MCF 10A (cell line): ENCODE measurements at regions not wholly inside any gene's neighbourhood (a gene's known extent, or its start where the extent isn't known, plus 50 kb on each side); places are given as distances from the start of the nearest gene placed in this dataset.

Experiments used
- BruUV-seq: library from RNA; stranded (reverse); fragments of 400-500 nt; replicated peaks from 2 replicates; lab custom pipeline; 2021; lab: Mats Ljungman, UMichigan
- CTCF ChIA-PET: fragments of 300-600 bp; sonication (Branson Sonifier 250); formaldehyde crosslinking; extraction: SDS; loops from one replicate; lab custom pipeline; 2021; ENCODE audit warnings: antibody characterized with exemption, inconsistent platforms; lab: Yijun Ruan, JAX
- POLR2A ChIA-PET: fragments of 300-600, 350-650 bp; sonication (Branson Sonifier 250); formaldehyde crosslinking; extraction: SDS; loops from one replicate; lab custom pipeline; 2020; ENCODE audit warnings: antibody characterized with exemption, inconsistent platforms; lab: Yijun Ruan, JAX
- DNase-seq: peaks from one replicate; pipeline ENCODE4 v3.0.0-alpha.2; 2018; ENCODE audit not compliant: unreplicated experiment
- H3K27ac Mint-ChIP-seq: one replicate; pipeline ENCODE4 v1.8.0; 2022; ENCODE audit warnings: mild to moderate bottlenecking, low read depth, mixed read lengths; ENCODE audit not compliant: unreplicated experiment
- H3K27me3 Mint-ChIP-seq: one replicate; pipeline ENCODE4 v1.8.0; 2022; ENCODE audit warnings: mixed read lengths; ENCODE audit not compliant: insufficient read depth, unreplicated experiment
- H3K36me3 Mint-ChIP-seq: one replicate; pipeline ENCODE4 v1.8.0; 2022; ENCODE audit warnings: mild to moderate bottlenecking, moderate library complexity, mixed read lengths; ENCODE audit not compliant: insufficient read depth, unreplicated experiment
- H3K4me1 Mint-ChIP-seq: one replicate; pipeline ENCODE4 v1.8.0; 2022; ENCODE audit warnings: mixed read lengths; ENCODE audit not compliant: insufficient read depth, unreplicated experiment
- H3K4me3 Mint-ChIP-seq: one replicate; pipeline ENCODE4 v1.8.0; 2022; ENCODE audit warnings: mild to moderate bottlenecking, moderate library complexity, mixed read lengths; ENCODE audit not compliant: unreplicated experiment
- H3K9me3 Mint-ChIP-seq: one replicate; pipeline ENCODE4 v1.8.0; 2022; ENCODE audit warnings: mixed read lengths; ENCODE audit not compliant: unreplicated experiment
- intact Hi-C: fragments of 100-400 bp; cut with micrococcal nuclease; formaldehyde crosslinking; loops from 2 replicates; pipeline ENCODE4 v1.14.1; 2022
- TF ChIP-seq, protein P1 (sequence below): fragments of 200-600 bp; IDR thresholded peaks from one replicate; pipeline ENCODE4 v1.8.0; 2022; ENCODE audit warnings: antibody characterized with exemption, mild to moderate bottlenecking; ENCODE audit not compliant: unreplicated experiment

GRCh38 chr16:87068762-87069150 lies 248.4 kb downstream of the C16orf95 start:
- ChIA-PET POLR2A (no interaction called here), CTCF (interaction anchor here (1.6 kb wide), 1 partner anchor 9 kb away, joined by 4 read pairs; no protein-coding TSS in a partner anchor)
- Mint-ChIP-seq H3K27me3 (no peaks in the 10 kb centered on the region), H3K4me3 (no peak overlapping the region), H3K36me3 (no peaks in the 10 kb centered on the region), H3K4me1 (no peaks in the 10 kb centered on the region), H3K9me3 (no peaks in the 10 kb centered on the region), H3K27ac (no peak overlapping the region)
- BruUV-seq: no TSS peak
- TF ChIP-seq, protein P1, sequence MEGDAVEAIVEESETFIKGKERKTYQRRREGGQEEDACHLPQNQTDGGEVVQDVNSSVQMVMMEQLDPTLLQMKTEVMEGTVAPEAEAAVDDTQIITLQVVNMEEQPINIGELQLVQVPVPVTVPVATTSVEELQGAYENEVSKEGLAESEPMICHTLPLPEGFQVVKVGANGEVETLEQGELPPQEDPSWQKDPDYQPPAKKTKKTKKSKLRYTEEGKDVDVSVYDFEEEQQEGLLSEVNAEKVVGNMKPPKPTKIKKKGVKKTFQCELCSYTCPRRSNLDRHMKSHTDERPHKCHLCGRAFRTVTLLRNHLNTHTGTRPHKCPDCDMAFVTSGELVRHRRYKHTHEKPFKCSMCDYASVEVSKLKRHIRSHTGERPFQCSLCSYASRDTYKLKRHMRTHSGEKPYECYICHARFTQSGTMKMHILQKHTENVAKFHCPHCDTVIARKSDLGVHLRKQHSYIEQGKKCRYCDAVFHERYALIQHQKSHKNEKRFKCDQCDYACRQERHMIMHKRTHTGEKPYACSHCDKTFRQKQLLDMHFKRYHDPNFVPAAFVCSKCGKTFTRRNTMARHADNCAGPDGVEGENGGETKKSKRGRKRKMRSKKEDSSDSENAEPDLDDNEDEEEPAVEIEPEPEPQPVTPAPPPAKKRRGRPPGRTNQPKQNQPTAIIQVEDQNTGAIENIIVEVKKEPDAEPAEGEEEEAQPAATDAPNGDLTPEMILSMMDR: no peak
- no peak for DNase-seq
- intact Hi-C loops: no loop called here

DNA sequence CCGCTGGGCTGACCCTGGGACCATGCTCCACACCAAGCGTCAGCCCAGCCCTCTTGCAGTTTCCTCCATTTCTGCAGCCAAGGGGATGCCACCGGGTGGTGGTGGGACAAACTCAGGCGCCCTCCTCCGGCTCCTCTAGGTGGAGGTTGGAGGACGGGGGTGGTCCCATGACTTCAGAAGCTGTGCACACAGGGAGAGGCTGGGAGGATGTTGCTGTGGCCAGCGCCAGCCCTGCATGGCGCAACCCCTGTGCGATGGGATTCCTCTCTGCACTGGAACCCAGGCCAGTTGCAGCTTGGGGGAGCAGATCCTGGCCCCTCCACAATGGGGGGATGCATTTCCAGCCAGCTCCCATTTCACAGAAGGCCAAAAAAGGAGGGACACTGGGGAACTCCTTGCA lies 246.5 kb downstream of the C16orf95 start:
- no TSS peak for BruUV-seq
- Mint-ChIP-seq H3K4me3 (no peak overlapping the region), H3K4me1 (no peaks in the 10 kb centered on the region), H3K27ac (no peak overlapping the region), H3K9me3 (no peaks in the 10 kb centered on the region), H3K36me3 (no peaks in the 10 kb centered on the region), H3K27me3 (no peaks in the 10 kb centered on the region)
- intact Hi-C loops: no loop called here
- TF ChIP-seq, protein P1: no peak
- DNase-seq: no peak
- ChIA-PET CTCF (interaction anchor here (2.9 kb wide), 1 partner anchor 8 kb away, joined by 22 read pairs; no protein-coding TSS in a partner anchor), POLR2A (no interaction called here)

DNA sequence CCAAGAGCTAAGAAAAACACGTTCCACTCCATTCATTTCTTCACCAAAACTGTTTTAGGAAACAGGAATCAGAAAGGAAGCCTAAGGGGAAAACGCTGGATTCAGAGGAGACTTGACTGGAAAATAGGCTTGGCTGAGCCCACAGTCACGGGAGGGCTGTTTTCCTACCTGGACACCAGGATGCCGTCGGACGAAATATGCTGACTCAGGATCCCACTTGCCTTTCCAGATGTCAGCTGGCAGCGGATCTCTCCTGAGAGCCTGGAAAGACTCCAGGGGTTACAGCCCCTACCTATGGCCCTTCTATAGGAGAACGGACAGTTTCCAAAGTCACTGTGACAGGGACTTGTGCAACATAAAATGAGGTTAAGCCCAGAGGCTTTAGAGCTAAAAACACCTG lies 245.1 kb downstream of the C16orf95 start:
- H3K4me1 Mint-ChIP-seq: peaks cover 5% of the 10 kb centered on the region
- H3K36me3 Mint-ChIP-seq: no peaks in the 10 kb centered on the region

DNA sequence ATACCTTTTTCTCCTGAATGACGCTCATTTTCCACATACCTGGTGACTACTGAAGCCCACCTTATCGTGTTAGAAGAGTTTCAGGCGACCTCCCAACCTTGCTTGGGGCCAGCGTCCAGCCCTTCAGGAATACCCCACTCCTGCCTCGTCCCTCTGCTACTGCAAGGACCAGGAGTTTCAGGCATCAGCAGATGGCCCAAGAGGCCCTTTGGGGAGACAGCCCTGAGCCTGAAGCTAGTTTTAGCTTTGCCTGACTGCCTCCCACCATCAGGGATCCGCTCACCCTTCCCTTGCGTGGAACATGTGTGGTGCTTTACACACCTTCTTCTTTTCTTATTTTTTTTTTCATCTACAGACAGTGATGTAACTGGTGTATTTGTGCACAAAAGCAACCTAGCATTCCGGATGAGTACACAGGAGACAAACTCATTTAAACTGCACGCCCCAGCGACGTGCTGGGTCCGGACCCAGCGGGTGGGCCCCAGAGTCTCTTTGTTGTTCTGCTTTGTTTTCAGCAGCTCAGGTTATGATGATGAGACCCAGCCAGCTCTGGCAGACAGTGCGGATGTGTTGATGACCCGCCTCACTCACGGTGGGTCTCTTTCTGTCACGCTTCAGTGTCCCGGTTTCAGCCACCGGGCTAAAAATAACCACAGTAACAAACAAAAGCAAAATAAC lies 242.4 kb downstream of the C16orf95 start:
- CTCF ChIA-PET: interaction anchor here (6.1 kb wide), 1 partner anchor 13 kb away, joined by 44 read pairs; no protein-coding TSS in a partner anchor
- intact Hi-C loops: no loop called here
- Mint-ChIP-seq H3K36me3 (no peaks in the 10 kb centered on the region), H3K27me3 (no peaks in the 10 kb centered on the region), H3K9me3 (peaks cover 9% of the 10 kb centered on the region), H3K27ac (no peak overlapping the region), H3K4me3 (no peak overlapping the region), H3K4me1 (peaks cover 10% of the 10 kb centered on the region)
- POLR2A ChIA-PET: no interaction called here
- BruUV-seq: no TSS peak
- no peak for DNase-seq
- TF ChIP-seq, protein P1: no peak

More for the DNA sequence above, 245.1 kb downstream of the C16orf95 start:
- Mint-ChIP-seq H3K4me3 (no peak overlapping the region), H3K9me3 (no peaks in the 10 kb centered on the region), H3K27ac (no peak overlapping the region), H3K27me3 (no peaks in the 10 kb centered on the region)
- DNase-seq: no peak
- BruUV-seq: no TSS peak
- ChIA-PET POLR2A (no interaction called here), CTCF (interaction anchor here (0.6 to 2.9 kb wide), 3 partner anchors 9 to 205 kb away, joined by 3 to 22 read pairs (median 4); no protein-coding TSS in a partner anchor)
- intact Hi-C loops: no loop called here
- TF ChIP-seq, protein P1: no peak
